Neuronal stem cell (in vitro differentiated cells): ENCODE measurements at regions not wholly inside any gene's neighbourhood (a gene's known extent, or its start where the extent isn't known, plus 50 kb on each side); places are given as distances from the start of the nearest gene placed in this dataset.

Source experiments
- DNase-seq: peaks from one replicate; pipeline ENCODE4 v3.0.0-alpha.2; 2013; ENCODE audit warnings: low spot score
- H2AFZ ChIP-seq: one replicate; pipeline ENCODE4 v1.6.1; 2013; ENCODE audit warnings: mild to moderate bottlenecking, low read length, inconsistent platforms
- H2AK5ac ChIP-seq: 2 replicates; pipeline ENCODE4 v1.6.1; 2013; ENCODE audit warnings: low read depth, mild to moderate bottlenecking, inconsistent platforms, low read length, moderate library complexity, mixed read lengths
- H2BK120ac ChIP-seq: 2 replicates; pipeline ENCODE4 v1.6.1; 2013; ENCODE audit warnings: low read depth, mild to moderate bottlenecking, inconsistent platforms, low read length, moderate library complexity, mixed read lengths
- H2BK12ac ChIP-seq: one replicate; pipeline ENCODE4 v1.6.1; 2013; ENCODE audit warnings: low read length, inconsistent platforms
- H2BK15ac ChIP-seq: 2 replicates; pipeline ENCODE4 v1.6.1; 2013; ENCODE audit warnings: mild to moderate bottlenecking, low read length, inconsistent platforms, mixed read lengths
- H2BK5ac ChIP-seq: one replicate; pipeline ENCODE4 v1.6.1; 2013; ENCODE audit warnings: inconsistent platforms, mild to moderate bottlenecking, low read length, moderate library complexity
- H3K14ac ChIP-seq: one replicate; pipeline ENCODE4 v1.6.1; 2013; ENCODE audit warnings: low read length, inconsistent platforms
- H3K18ac ChIP-seq: 2 replicates; pipeline ENCODE4 v1.6.1; 2013; ENCODE audit warnings: low read length, inconsistent platforms
- H3K23ac ChIP-seq: 2 replicates; pipeline ENCODE4 v1.6.1; 2013; ENCODE audit warnings: low read depth, mild to moderate bottlenecking, mixed read lengths, low read length, inconsistent platforms; ENCODE audit not compliant: poor library complexity
- H3K27ac ChIP-seq: replicated peaks from 3 replicates; pipeline ENCODE4 v1.5.1; 2013; ENCODE audit warnings: low read length, inconsistent platforms
- H3K27me3 ChIP-seq, 3 experiments: 2 replicates each; pipeline ENCODE4 v1.6.1; 2013; ENCODE audit warnings: low read length in 3 of 3, mild to moderate bottlenecking in 2 of 3, inconsistent platforms in 1 of 3, low read depth in 1 of 3, mixed read lengths in 1 of 3, moderate library complexity in 1 of 3; ENCODE audit not compliant: control insufficient read depth in 3 of 3, insufficient read depth in 3 of 3
- H3K36me3 ChIP-seq, 2 donors: replicated peaks in 1 of 2; 2 replicates each; pipeline ENCODE4 v1.6.1; 2013; ENCODE audit warnings: low read length in 2 of 2; ENCODE audit not compliant: control insufficient read depth in 2 of 2, insufficient read depth in 2 of 2
- H3K4ac ChIP-seq: 2 replicates; pipeline ENCODE4 v1.6.1; 2013; ENCODE audit warnings: inconsistent platforms, mild to moderate bottlenecking, low read length, moderate library complexity
- H3K4me1 ChIP-seq, 2 donors: 1 replicate in 1 of 2; 2 replicates in 1 of 2; pipeline ENCODE4 v1.6.1; 2013; ENCODE audit warnings: low read length in 2 of 2, low read depth in 1 of 2; ENCODE audit not compliant: control insufficient read depth in 2 of 2, insufficient read depth in 1 of 2
- H3K4me2 ChIP-seq: one replicate; pipeline ENCODE4 v1.6.1; 2013; ENCODE audit warnings: mild to moderate bottlenecking, low read length, inconsistent platforms; ENCODE audit not compliant: insufficient read depth, poor library complexity, severe bottlenecking
- H3K4me3 ChIP-seq, 2 donors: 2 replicates each; pipeline ENCODE4 v1.5.1; 2013; ENCODE audit warnings: low read length in 2 of 2, mild to moderate bottlenecking in 2 of 2, inconsistent platforms in 1 of 2, moderate library complexity in 1 of 2
- H3K79me1 ChIP-seq: one replicate; pipeline ENCODE4 v1.6.1; 2013; ENCODE audit warnings: low read depth, mild to moderate bottlenecking, inconsistent platforms, low read length, moderate library complexity
- H3K9ac ChIP-seq: one replicate; pipeline ENCODE4 v1.6.1; 2013; ENCODE audit warnings: mild to moderate bottlenecking, low read depth, low read length, inconsistent platforms; ENCODE audit not compliant: poor library complexity
- H3K9me3 ChIP-seq, 2 donors: replicated peaks in 1 of 2; 2 replicates each; pipeline versions ENCODE3 to v1.6.1; 2013; ENCODE audit warnings: low read length in 2 of 2, mild to moderate bottlenecking in 2 of 2, inconsistent platforms in 1 of 2, low read depth in 1 of 2, mixed read lengths in 1 of 2, moderate library complexity in 1 of 2; ENCODE audit not compliant: control insufficient read depth in 2 of 2, insufficient read depth in 1 of 2
- H4K8ac ChIP-seq: one replicate; pipeline ENCODE4 v1.6.1; 2013; ENCODE audit warnings: low read depth, mild to moderate bottlenecking, inconsistent platforms, low read length, moderate library complexity
- H4K91ac ChIP-seq: one replicate; pipeline ENCODE4 v1.6.1; 2013; ENCODE audit warnings: low read length, low read depth, mild to moderate bottlenecking, inconsistent platforms; ENCODE audit not compliant: poor library complexity
- WGBS, 2 donors: extraction: QIAGEN DNeasy Blood & Tissue Kit; methylation state at CpG; one replicate each; pipeline ENCODE4 v1.1.7; 2013; ENCODE audit warnings: missing lambda C conversion rate in 2 of 2, mixed read lengths in 1 of 2; ENCODE audit not compliant: insufficient read length in 2 of 2, insufficient replicate concordance in 1 of 2; ENCODE audit errors: extremely low coverage in 2 of 2; 5-methylcytosine and 5-hydroxymethylcytosine counted together

DNA sequence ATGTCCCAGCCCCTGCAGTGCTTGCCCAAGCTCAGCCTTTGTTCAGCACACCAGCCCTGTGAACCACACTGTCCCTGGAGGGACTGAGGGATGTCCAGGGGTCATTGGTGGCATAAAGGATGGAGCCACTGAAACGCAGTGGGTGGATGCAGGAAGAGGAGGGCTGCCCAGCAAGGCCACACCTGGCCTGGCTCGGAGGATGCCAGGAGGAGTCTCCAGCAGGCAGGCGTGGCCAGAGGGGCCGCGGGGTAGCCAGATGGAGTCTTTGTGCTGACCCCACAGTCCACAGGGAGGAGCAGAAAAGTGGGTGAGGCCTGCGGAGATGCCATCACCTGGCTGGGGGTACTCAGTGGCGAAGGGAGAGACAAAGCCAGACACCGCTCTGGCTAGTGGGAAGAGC lies 108.5 kb upstream of the C14orf180 start:
- no CpG with 5 or more reads among the region's 8 CpGs for WGBS, 2 donors
- H2AFZ ChIP-seq: no peak overlapping the region

DNA sequence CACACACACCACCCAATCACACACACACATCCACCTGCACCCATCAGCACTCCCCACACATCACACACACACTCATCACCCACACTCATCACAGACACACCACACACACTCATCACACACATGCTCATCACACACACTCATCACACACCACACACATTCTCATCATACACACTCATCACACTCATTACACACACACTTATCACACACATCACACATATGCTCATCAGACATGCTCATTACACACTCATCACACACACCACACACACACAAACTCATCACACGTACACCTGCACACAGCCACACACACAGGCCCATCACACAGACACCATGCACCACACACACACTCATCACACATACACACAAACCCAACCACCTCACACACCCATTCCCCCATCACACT lies 107.5 kb upstream of the C14orf180 start:
- Histone ChIP-seq H3K14ac (peak overlapping the region; percentile 83), H2BK15ac (peak overlapping the region; percentile 62), H2AFZ (no peak overlapping the region), H3K9ac (peak overlapping the region; percentile 53), H2BK12ac (no peak overlapping the region), H4K91ac (peak overlapping the region; percentile 56), H3K9me3 (peaks cover 0 to 6% of the 10 kb centered on the region in 2 donors), H2BK5ac (no peak overlapping the region), H3K27me3 (peaks cover 0 to 27% (median 6%) of the 10 kb centered on the region in 3 experiments), H3K23ac (no peak overlapping the region), H3K4me3 (peak overlapping the region in 1 of 2 donors; percentile 33), H3K4me1 (peaks cover 0 to 2% of the 10 kb centered on the region in 2 donors), H4K8ac (no peak overlapping the region), H2AK5ac (peak overlapping the region; percentile 87), H3K4me2 (no peak overlapping the region), H2BK120ac (peak overlapping the region; percentile 2), H3K27ac (no peak overlapping the region), H3K79me1 (no peaks in the 10 kb centered on the region), H3K4ac (no peak overlapping the region), H3K18ac (peak overlapping the region; percentile 61), H3K36me3 (peaks cover 0 to 2% of the 10 kb centered on the region in 2 donors)
- WGBS, 2 donors: 100% methylated on average over 1 of the region's 1 CpG; no CpG with 5 or more reads in 1 of the 2 donors
- no peak for DNase-seq

More for the DNA sequence above, 108.5 kb upstream of the C14orf180 start:
- Histone ChIP-seq H3K9me3 (peaks cover 0 to 6% of the 10 kb centered on the region in 2 donors), H3K79me1 (no peaks in the 10 kb centered on the region), H3K9ac (no peak overlapping the region), H3K27ac (no peak overlapping the region), H2BK5ac (no peak overlapping the region), H3K36me3 (peaks cover 0 to 2% of the 10 kb centered on the region in 2 donors), H4K91ac (peak overlapping the region; percentile 56), H3K27me3 (peaks cover 0 to 35% (median 6%) of the 10 kb centered on the region in 3 experiments), H3K23ac (peak overlapping the region; percentile 17), H3K4me1 (peaks cover 0 to 2% of the 10 kb centered on the region in 2 donors), H2AK5ac (peak overlapping the region; percentile 76), H3K14ac (peak overlapping the region; percentile 17), H3K4me2 (no peak overlapping the region), H2BK120ac (no peak overlapping the region), H2BK15ac (no peak overlapping the region), H3K4me3 (peak overlapping the region in 1 of 2 donors; percentile 33), H3K18ac (peak overlapping the region; percentile 51), H4K8ac (no peak overlapping the region), H2BK12ac (peak overlapping the region; percentile 97), H3K4ac (no peak overlapping the region)
- no peak for DNase-seq

DNA sequence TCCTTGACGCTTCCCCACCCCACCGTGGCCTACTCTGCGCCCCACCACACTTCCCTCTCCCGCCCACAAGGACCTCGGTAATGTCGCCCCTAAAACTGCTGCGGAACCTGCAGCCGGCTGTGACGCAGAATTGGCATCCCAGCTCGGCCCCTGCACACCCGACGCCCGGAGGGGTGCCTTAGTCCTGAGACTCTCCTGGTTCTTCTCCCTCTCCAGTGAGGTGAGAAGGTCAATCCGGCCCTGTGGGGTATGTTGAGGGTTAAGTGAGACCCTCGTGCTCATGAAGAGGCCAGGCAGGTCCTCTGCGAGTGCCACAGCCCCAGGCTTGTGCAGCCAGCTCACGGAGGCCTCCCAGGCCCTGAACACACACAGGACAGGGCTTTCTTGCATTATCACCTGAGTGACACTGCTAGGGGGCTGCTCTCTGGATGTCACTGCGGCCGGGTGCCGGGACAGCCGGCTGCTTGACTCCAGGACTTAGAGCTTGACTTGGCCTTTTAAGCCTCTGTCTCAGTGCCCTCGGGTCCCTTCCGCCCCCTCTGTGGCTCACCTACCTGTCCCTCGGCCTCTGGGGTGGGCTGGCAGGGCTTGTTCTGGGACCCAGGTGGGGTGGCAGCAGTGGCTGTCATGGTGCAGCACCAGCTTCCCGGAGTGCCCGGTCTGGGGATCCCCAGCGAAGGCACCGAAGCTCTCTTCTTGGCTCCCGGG lies 106.9 kb upstream of the C14orf180 start:
- Histone ChIP-seq H3K9me3 (peaks cover 0 to 6% of the 10 kb centered on the region in 2 donors), H3K27ac (no peak overlapping the region), H3K9ac (peak overlapping the region; percentile 13), H3K27me3 (peaks cover 0 to 25% (median 6%) of the 10 kb centered on the region in 3 experiments), H2BK15ac (peak overlapping the region; percentile 62), H4K8ac (no peak overlapping the region), H3K4ac (no peak overlapping the region), H2BK12ac (no peak overlapping the region), H3K79me1 (no peaks in the 10 kb centered on the region), H3K4me3 (peak overlapping the region in 1 of 2 donors; percentile 1), H4K91ac (no peak overlapping the region), H2AFZ (no peak overlapping the region), H2BK120ac (peak overlapping the region; percentile 2), H3K4me1 (peaks cover 0 to 2% of the 10 kb centered on the region in 2 donors), H3K36me3 (peaks cover 0 to 2% of the 10 kb centered on the region in 2 donors), H3K4me2 (no peak overlapping the region), H3K18ac (peak overlapping the region; percentile 61), H3K14ac (peak overlapping the region; percentile 63), H3K23ac (no peak overlapping the region), H2AK5ac (peak overlapping the region; percentile 87), H2BK5ac (no peak overlapping the region)
- no CpG with 5 or more reads among the region's 29 CpGs for WGBS, 2 donors
- DNase-seq: no peak

DNA sequence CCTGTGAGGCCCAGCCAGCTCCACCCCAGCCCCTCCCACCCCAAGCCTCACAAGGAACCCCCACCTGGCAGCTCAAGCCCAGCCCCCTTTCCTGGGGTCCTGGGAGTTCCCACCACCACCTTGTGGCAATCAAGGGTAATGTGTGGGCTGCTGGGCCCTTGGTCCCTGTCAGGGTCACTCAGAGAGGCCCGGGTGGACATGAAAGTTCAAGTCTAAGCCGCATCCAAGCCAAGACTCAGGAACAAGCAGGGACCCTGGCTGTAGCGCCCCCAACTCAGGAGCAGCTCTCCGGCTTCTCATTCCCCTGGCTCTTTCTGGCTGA lies 106.4 kb upstream of the C14orf180 start:
- WGBS, 2 donors: no CpG with 5 or more reads among the region's 4 CpGs

More for the DNA sequence above, 106.4 kb upstream of the C14orf180 start:
- Histone ChIP-seq H2BK120ac (no peak overlapping the region), H3K4me2 (no peak overlapping the region), H2BK5ac (no peak overlapping the region), H2AK5ac (no peak overlapping the region), H3K27ac (no peak overlapping the region), H4K8ac (no peak overlapping the region), H3K4me3 (no peak overlapping the region), H3K14ac (no peak overlapping the region), H3K18ac (no peak overlapping the region), H3K79me1 (no peaks in the 10 kb centered on the region), H3K36me3 (peaks cover 0 to 2% of the 10 kb centered on the region in 2 donors), H3K23ac (no peak overlapping the region), H3K27me3 (peaks cover 0 to 24% (median 6%) of the 10 kb centered on the region in 3 experiments), H4K91ac (no peak overlapping the region), H3K9ac (no peak overlapping the region), H2BK15ac (no peak overlapping the region), H3K4me1 (peaks cover 0 to 2% of the 10 kb centered on the region in 2 donors), H2AFZ (no peak overlapping the region), H3K9me3 (peaks cover 0 to 5% of the 10 kb centered on the region in 2 donors), H3K4ac (no peak overlapping the region), H2BK12ac (no peak overlapping the region)
- no peak for DNase-seq
